ENCODE measurements at regions not wholly inside any gene's neighbourhood (a gene's known extent, or its start where the extent isn't known, plus 50 kb on each side); places are given as distances from the start of the nearest gene placed in this dataset.
"Not testable (repeated sequence)": the region's sequence is repeated elsewhere in the genome, so short reads cannot be mapped to it uniquely, and the experiment has no call there.

DNA sequence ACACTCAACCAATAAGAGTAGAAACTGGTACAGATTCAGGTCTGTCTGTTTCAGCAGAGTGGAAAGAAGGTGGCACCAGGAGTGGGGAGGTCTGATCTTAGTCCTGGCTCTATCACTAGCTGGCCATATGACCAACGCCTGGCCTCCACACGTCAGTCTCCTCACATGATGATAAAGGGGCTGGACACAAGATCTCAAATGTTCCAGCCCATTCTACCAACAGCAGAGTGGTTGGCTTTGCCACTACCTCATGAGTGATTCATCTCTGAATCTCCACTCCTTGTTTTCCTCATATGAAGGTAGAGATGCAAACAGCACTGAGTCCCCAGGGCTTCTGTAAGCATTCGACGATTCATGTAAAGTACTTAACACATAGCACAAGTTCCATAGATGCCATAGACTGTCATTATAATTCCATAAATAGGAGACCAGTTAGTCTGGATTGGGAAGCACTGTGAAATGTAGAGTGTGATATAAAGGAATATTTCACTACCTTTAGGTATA, 281.9 kb upstream of the ASIC2 start:
- no peak for DNase-seq

DNA sequence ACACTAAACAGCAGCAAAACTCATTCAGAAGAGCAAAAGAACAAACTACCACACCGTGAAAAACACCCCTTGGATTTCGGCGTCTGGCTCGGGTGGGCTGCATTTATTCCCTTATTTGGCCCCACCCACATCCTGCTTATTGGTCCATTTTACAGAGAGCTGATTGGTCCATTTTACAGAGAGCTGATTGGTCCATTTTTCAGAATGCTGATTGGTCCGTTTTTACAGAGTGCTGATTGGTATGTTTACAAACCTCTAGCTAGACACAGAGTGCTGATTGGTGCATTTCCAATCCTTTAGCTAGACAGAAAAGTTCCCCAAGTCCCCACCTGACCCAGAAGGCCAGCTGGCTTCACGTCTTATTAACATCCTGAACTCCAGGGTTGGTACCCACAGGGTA, 286.6 kb upstream of the ASIC2 start:
- DNase-seq, result not testable (repeated sequence)

DNA sequence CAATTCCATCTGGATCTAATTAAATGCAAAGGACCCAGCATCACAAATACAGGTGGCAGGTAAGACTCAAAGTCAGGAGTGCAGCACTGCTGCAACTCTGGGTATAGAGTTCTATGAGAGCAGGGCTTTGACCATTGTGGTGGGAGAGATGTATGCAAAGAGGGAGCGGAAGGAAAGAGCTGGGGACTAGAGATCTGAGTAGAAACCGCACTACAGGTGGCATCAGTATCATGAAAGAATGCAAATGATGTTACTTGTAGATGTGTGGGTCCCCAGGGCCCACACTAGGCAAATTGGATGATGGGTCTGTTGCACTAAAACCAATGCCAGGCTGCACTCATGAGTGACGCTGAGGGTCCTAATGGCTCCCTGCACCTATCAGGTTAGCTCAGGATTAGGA, 287.1 kb upstream of the ASIC2 start:
- no peak for DNase-seq

DNA sequence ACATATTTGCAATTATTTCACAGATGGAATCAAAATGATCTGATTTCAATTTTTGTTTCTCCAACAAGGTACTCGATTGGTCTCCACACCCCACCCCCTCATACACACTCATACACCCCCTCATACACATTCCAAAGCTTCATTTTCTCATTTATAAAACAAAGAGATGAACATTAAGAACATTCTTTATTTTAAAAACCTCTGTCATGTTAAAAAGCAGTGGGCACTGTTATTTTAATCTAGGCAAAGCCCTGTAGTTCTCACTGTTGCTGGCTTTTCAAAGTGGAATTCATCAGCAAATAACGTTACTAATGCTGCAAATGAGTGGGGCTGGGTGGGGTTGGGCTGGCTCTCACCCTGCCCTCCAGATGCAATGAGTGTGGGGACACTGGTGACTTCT, 289.6 kb upstream of the ASIC2 start:
- DNase-seq, result no peak

DNA sequence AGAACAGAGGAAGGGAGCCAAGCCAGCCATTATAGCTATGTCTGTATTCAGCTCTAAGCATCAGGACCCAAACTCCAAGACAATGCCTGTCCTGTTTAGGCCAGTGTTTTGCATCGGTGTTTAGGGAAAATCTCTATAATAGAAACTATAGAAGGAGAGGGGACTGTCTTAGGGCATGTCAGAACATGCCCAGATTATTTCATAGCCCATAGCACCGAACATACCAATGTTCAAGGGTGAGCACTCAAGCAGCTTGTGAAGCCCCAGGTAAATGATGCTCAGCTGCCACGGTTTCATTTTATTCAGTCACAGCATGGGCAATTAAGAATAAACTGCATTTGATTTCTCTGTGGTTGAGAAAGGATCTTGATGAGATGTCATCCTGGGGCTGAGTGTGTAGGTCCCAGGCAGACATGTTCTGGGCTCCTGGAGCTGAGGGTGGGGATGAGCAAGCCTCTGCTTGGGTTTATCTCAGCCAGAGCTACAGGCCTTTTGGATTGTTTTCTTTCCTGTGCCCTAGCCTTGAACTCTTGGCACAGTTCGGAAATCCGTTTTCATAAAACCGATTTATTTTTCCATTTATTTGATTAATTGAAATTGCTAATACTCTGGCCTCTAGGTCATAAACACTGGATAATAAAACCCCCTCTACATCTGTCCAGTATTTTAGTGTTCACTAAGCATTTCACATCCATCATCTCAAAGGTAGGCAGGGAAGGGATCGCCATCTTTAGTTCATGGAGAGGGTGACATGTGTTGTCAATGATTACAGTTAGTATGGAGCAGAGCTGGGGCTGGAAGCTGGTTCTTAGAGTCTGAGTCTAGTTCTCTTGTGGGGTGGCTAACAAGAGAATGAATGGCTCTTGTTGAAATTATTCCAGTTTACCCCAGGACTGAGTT, 290.7 kb upstream of the ASIC2 start:
- DNase-seq, result no peak

DNA sequence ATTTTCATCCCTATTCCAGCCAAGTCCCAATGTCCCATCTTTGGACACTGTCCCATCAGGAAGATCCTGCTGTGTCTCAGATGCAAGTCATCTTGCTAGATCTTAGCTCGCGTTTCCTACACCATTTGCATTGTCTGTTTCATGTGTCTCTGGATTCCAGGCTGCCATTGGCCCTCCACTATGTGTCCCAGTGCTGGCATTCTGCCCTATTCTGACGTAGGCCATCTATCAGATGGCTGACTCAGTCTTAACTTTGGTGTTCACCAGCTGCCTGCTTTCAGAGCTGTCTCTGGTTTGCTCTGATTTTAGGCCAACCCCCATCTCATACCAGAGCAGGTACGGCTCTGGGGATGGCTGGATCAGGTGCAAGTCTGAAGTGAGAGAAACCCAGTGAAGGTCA, 300.9 kb upstream of the ASIC2 start:
- DNase-seq, result no peak

DNA sequence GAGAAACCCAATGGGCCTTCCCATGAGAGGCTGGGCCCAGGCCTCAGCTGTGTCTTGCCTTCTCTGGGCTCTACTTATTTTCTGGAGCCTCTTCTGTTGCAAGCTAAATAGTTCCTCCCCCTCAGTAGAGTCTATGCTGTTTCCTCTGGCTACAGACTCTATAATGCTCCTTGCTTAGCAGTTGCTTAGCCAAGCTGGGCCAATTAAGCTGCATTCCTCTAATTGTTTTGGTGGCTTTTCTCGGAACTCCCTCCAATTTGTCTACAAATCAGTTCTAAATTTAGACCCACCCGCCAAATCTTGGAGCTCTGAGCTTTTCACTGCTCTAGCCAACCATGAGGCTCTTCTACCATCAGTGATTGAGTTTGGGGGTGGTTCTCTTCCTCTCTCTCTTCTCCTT, 302.7 kb upstream of the ASIC2 start:
- DNase-seq, result no peak

DNA sequence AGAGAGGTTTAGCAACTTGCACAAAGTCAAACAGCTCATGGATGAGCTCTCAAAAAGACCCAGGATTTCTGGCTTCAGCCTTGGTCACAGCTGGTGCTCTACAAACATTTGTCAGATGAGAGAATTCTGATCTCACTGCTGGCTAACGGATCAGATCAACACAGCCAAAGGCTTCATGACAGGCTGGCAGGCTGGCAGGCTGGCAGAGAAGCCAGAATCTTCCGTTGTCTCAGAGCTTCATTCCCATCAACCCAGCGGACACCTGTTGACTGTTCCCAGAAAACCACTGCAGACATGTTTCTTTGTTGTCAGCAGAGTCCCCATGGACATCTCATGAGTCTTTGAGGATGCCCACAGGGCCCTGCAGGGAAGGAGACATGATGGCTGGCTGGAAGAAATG, 303.8 kb upstream of the ASIC2 start:
- DNase-seq, result no peak

DNA sequence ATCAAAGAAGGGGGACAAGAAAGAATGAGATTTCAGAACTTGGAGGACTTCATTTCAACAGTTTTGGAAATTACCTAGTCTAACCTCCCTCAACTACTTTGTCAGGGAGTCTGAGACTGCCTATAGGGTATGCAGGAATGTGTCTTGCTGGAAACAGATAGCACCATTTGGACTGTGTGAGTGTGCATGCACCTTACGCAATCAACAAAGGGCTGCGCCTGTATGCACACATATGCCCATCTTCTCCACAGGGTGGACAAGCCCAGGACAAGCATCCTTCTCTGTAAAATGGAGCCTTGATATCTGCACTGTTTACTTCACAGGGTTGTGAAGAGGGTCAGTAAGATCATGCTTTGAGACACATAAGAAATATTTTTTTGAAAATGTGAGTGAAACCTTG, 305.7 kb upstream of the ASIC2 start:
- no peak for DNase-seq

DNA sequence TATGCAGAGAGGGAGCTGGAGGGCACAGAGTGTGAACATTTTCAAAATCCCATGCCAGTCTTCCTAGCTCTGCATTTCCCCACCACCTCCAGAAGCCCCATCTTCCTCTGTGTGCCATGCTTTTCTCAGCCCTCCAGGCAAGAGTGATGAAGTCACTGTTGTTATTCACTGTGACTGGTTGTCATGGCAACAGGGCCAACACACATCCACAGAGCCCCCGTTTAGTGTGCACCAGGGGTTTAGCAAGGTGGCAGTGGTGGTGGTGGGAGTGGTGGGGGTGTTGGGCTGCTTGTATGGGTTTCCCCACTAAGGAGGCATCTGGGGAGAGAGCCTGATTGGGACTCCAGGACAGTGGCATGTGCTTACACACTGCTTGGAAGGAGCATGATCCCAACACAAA, 309.9 kb upstream of the ASIC2 start:
- DNase-seq, result peak; percentile 0

DNA sequence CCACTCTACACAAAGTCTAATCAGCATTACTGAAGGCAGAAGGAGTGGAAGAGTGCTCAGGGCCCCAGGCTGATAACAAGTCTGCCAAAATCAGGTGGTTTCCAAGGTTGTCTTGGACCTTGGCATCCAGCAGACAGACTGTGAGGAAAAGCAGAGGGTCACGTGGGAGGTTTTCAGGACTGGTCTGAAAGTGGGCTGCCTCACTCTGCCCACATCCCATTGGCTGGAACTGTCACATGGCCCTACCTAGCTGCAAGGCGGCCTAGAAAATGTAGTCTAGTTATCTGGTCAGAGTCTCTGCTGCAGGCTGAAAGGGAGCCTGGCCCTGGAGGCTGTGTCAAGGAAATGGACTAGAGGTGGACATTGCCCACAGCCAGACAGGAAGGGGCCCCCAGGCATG, 310.7 kb upstream of the ASIC2 start:
- DNase-seq, result no peak

DNA sequence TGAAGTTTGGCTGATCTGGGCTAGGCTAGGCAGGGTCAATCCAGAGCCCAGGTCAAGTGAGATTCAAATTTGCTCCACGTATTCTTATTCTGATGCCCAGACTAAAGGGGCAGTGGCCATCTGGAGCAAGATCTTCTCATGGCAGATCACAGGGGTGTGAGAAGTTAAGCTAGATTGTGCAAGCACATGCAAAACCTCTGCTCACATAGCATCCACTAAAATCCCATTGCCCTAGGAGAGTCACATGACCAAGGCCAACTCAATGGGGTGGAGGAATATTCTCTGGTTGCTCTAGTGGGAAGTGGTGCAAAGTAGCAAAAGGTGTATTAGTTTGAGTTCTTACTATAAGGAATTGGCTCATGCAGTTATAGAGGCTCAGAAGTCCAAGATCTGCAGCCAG, 318.4 kb upstream of the ASIC2 start:
- no peak for DNase-seq

DNA sequence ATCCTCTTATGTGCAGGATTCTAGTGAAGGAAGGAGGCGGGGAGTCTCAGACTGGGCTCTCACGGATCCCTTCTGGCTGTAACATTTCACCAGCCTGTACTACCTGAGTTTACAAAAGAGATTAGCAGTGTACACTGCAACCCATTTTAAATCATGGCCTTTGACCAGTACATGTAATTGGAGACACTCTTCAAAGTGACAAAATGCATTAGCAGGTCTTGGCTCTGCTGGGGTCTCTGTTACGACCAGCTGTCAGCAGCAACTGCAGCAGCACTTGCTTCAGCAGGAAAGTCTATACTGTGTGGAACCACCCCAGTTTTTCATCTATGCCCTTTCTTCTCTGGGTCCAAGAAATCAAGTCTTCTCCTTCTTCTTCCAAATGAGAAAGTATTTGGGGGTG, 322.8 kb upstream of the ASIC2 start:
- no peak for DNase-seq

DNA sequence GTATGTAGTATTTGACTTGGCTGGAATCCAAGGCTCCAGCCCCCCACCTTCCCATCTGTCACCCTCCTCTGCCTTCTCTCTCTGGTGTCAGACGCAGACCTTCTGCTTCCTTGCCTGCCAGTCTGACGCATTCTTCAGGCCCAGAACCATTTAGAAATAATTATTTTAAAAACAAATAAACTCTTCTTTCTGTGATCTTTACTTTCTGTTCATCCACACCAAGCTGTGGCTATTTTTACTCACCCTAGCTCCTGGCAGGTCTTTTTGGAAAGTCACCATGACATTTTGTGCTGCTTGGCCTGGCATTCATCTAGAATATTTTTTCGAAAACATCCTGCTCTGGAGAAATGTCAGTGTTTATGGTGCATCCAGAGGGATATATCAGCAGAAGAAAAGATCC, 330.7 kb upstream of the ASIC2 start:
- no peak for DNase-seq

DNA sequence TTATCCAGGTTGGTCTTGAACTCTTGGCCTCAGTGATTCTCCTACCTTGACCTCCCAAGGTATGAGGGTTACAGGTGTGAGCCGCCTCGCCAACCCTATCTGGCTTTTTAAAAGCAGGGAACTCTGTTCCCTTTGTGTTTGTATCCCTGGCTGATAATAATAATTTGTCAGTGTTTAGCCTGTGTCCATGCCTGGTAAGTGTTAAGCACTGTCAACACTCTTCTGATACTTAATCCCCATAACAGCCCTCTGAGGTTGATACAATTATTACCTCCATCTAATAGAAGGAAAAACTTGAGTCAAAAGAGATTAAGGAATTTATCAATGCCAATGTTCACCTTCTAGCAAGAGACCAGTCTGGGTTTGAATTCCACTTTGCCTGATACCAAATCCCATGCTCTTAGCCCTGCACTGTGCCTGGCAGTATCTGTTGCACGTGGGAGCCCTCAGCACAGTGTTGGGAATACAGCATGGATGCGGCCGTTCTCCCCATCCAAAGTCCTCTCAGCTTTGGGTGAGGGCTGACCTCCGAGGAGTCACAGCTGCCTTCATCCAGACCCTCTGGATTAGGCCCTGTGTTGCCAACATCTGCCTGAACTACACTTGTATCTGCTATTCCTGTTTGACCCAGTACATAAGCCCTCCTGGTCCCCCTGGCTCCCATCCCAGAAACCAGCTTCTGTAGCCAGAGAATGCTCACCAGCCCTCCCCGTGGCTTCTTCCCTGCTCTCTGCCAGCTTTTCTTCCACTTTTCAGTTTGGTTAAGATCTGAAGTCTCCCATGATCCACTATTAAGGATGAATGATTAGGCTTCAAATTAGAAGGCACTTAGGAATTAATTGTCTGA, 335.6 kb upstream of the ASIC2 start:
- no peak for DNase-seq

DNA sequence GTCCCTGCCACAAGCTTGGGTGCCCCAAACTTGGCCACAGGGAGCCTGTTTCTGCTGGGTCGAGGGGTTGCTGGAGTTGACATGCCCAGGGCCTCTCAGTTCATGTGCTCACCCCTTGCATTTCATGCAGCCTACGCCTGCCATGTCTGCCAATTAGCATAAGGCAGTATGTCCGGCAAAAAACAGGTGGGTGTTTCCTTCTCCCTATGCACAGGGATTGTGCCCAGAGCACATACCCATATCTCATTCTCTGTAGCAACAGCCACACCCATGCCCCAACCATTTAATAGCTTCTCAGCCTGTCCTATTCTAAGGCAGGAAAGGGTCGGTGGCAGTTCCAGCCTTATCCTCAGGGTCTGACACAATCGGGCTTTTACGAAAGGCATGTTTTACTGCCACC, 340.4 kb upstream of the ASIC2 start:
- no peak for DNase-seq

DNA sequence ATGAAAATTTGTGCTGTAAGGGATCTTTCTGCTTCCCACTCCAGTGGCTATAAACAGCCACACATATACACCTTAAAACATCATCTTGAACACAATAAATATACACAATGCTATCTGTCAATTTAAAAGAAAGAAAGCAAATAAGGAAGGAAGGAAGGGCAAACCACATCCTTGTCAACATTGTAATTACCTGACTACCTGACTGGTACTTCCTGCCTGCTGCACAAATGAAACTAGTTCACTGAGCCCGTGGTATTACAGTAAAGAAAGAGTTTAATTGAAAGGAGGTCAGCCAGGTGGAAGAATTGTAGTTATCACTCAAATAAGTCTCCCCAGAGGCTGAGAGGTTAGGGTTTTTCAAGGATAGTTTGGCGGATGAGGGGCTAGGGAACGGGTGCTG, 344.4 kb upstream of the ASIC2 start:
- peak; percentile 9 for DNase-seq

DNA sequence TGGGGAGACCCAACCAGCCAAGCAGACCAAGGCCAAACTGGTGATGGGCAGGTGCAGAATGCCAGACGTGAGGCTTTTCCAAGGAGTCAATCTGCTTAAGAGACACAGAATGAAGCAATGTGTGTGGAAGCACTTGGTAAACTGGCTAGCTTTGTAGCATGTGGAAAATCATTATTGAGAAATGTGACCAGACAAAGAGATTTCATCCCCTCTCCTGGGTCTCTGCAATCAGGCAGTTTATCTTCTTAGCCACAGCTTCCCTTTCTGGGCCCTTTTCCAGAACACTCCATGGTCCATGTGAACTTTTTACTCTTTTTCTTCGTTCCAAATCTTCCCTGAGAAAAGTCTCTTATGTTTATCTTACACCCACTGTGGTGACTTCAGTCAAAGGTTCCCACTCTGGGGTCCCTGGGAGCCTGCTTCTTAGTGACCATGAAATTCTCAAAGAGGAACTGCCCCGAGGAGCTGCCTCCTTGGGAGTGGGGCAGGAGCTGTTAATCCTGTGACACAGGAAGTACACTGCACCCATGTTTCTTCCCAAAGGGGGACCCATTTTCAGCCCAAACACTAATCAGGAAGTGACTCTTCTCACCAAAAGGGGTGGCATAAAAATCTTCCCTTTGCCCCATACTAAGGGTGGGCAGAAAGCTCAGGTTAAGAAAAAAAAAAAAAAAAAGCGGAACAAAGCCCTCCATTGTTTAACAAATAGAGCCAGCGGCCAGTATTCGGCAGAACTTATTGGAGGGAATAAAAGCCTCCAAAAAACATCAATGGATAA, 346.2 kb upstream of the ASIC2 start:
- DNase-seq, result no peak

DNA sequence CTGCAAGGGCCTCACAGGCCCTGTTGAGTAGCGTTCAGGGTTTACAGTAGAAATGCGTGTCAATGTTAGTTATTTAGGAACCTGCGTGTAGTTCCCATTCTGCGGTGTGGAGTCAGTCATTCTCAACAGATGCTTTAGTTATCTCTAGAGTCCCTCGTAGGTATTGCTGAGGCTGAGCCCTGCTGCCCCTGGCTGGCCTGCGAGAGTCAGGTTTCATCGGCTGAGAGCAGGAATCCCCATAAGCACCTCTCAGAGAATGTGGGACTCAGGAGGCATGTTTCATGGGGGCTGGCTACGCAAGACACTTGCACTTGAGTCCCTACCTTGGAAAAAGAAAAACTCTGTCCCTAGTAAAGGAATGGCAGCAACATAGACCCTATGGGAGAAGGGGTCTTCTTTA, 347.5 kb upstream of the ASIC2 start:
- DNase-seq, result no peak

DNA sequence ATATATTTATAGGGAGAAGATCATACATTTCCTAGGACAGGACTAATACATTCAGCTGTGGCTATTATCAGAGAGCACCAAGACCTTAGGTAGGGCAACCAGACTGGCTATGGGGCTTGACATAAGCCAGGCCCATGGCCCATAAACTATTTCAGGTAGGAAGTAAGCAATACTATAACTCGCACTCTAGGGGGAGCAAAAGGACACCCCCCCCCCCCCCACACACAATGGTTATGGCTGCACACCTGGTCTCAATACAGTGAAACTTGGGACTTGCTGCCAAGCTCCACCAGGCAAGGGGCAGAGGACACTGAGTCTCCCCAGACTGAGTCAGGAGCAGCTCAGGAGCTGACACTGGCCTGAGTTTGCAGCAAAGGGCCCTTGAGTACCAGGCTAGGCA, 348.9 kb upstream of the ASIC2 start:
- DNase-seq, result no peak

DNA sequence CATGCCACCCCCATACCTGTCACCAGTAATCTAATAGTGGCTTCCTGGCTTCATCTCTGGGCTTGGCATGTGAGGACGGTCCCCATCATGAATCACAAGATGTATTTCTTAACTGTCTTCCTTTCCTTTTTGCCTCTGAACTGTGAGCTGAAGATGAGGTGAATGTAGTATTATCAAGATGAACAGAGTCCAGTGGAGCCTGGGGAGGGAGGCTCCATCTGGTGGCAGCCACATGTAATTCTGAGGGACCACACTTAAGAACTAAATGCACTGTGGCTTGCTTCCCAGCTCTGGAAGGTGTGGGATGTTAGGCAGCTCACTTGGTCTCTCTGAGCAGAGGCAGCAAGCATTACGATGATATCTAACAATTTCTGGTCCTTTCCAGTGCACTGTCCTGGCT, 354.9 kb upstream of the ASIC2 start:
- no peak for DNase-seq

DNA sequence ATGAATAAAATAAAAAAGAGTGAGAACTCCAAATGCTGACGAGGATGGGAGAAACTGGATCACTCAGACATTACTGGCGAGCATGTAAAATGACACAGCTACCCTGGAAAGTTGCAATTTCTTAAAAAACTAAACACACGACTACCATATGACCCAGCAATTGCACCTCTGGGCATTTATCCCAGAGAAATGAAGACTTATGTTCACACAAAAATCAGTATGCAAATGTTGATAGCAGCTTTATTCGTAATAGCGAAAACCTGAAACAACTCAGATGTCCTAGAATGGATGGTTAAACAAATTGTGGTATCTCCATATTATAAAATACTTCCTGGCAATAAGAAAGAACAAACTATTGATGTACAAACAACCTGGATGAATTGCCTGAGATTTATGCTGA, 357.2 kb upstream of the ASIC2 start:
- no peak for DNase-seq

DNA sequence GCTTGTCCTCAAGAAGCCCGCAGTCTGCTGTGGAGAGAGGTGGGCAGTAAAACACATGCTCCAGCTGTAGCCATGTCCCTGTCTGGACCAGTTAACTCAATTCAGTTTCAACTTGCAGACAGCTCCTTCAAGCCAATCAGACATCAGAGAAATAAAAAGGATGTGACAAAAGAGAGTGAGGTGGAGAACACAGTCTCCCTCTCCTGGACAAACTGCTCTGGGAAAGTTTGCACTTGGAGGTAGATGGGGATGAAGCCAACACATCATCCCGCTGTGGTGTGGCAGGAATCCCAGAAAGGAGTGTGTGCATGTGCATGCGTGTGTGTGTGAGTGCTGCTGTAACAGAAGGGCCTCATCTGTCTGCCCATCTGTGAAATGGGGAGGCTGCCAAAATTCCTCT, 358.6 kb upstream of the ASIC2 start:
- DNase-seq, result no peak
